ENCODE measurements at regions not wholly inside any gene's neighbourhood (a gene's known extent, or its start where the extent isn't known, plus 50 kb on each side); places are given as distances from the start of the nearest gene placed in this dataset.
"Not testable (repeated sequence)": the region's sequence is repeated elsewhere in the genome, so short reads cannot be mapped to it uniquely, and the experiment has no call there.

- Mint-ChIP-seq H3K27me3 (no peaks in the 10 kb centered on the region), H3K4me3 (no peak overlapping the region), H3K9me3 (peaks cover 4% of the 10 kb centered on the region), H3K4me1 (peaks cover 6% of the 10 kb centered on the region), H3K36me3 (no peaks in the 10 kb centered on the region), H3K27ac (no peak overlapping the region)
- ATAC-seq = no peak
Measured at GRCh38 chrY:12408236-12408635, 292.8 kb upstream of the USP9Y start.

- no peak for ATAC-seq
- no peaks in the 10 kb centered on the region for H3K27me3 Mint-ChIP-seq
- peaks cover 4% of the 10 kb centered on the region for H3K9me3 Mint-ChIP-seq
- H3K36me3 Mint-ChIP-seq = no peaks in the 10 kb centered on the region
- no peak overlapping the region for H3K27ac Mint-ChIP-seq
- peaks cover 6% of the 10 kb centered on the region for H3K4me1 Mint-ChIP-seq
- H3K4me3 Mint-ChIP-seq = no peak overlapping the region
Measured at GRCh38 chrY:12410696-12411095, 290.3 kb upstream of the USP9Y start.

- H3K27me3 Mint-ChIP-seq = peaks cover 9% of the 10 kb centered on the region
- no peaks in the 10 kb centered on the region for H3K36me3 Mint-ChIP-seq
- no peaks in the 10 kb centered on the region for H3K4me1 Mint-ChIP-seq
- H3K9me3 Mint-ChIP-seq = peaks cover 4% of the 10 kb centered on the region
- H3K27ac Mint-ChIP-seq = no peak overlapping the region
- no peak for ATAC-seq
- no peak overlapping the region for H3K4me3 Mint-ChIP-seq
Measured at GRCh38 chrY:12421072-12421787, 279.8 kb upstream of the USP9Y start.

- Mint-ChIP-seq H3K36me3 (no peaks in the 10 kb centered on the region), H3K4me1 (no peaks in the 10 kb centered on the region), H3K9me3 (peaks cover 4% of the 10 kb centered on the region), H3K27ac (no peak overlapping the region), H3K27me3 (peaks cover 9% of the 10 kb centered on the region), H3K4me3 (no peak overlapping the region)
- ATAC-seq = no peak
Measured at GRCh38 chrY:12421788-12422124, 279.3 kb upstream of the USP9Y start.

GRCh38 chrY:12422536-12422935 lies 278.5 kb upstream of the USP9Y start:
- Mint-ChIP-seq H3K27ac (no peak overlapping the region), H3K36me3 (no peaks in the 10 kb centered on the region), H3K4me3 (no peak overlapping the region), H3K27me3 (peaks cover 9% of the 10 kb centered on the region), H3K9me3 (peaks cover 4% of the 10 kb centered on the region), H3K4me1 (no peaks in the 10 kb centered on the region)
- no peak for ATAC-seq

- peaks cover 4% of the 10 kb centered on the region for H3K9me3 Mint-ChIP-seq
- H3K4me1 Mint-ChIP-seq = no peaks in the 10 kb centered on the region
- H3K4me3 Mint-ChIP-seq = no peak overlapping the region
- no peak for ATAC-seq
- H3K27me3 Mint-ChIP-seq = peaks cover 9% of the 10 kb centered on the region
- H3K27ac Mint-ChIP-seq = no peak overlapping the region
- no peaks in the 10 kb centered on the region for H3K36me3 Mint-ChIP-seq
Measured at GRCh38 chrY:12423416-12424252, 277.4 kb upstream of the USP9Y start.

GRCh38 chrY:12425506-12425905 lies 275.5 kb upstream of the USP9Y start:
- no peak overlapping the region for H3K27ac Mint-ChIP-seq
- H3K36me3 Mint-ChIP-seq = no peaks in the 10 kb centered on the region
- ATAC-seq = no peak
- H3K27me3 Mint-ChIP-seq = peaks cover 9% of the 10 kb centered on the region
- H3K4me3 Mint-ChIP-seq = no peak overlapping the region
- H3K4me1 Mint-ChIP-seq = no peaks in the 10 kb centered on the region
- H3K9me3 Mint-ChIP-seq = peaks cover 4% of the 10 kb centered on the region

- H3K27me3 Mint-ChIP-seq = peaks cover under 1% of the 10 kb centered on the region
- no peak for ATAC-seq
- H3K4me1 Mint-ChIP-seq = no peaks in the 10 kb centered on the region
- no peaks in the 10 kb centered on the region for H3K36me3 Mint-ChIP-seq
- no peak overlapping the region for H3K27ac Mint-ChIP-seq
- H3K9me3 Mint-ChIP-seq = no peaks in the 10 kb centered on the region
- no peak overlapping the region for H3K4me3 Mint-ChIP-seq
Measured at GRCh38 chrY:12427361-12427760, 273.7 kb upstream of the USP9Y start.

GRCh38 chrY:12431546-12431945 lies 269.5 kb upstream of the USP9Y start:
- Mint-ChIP-seq H3K4me1 (no peaks in the 10 kb centered on the region), H3K27me3 (no peaks in the 10 kb centered on the region), H3K4me3 (no peak overlapping the region), H3K36me3 (no peaks in the 10 kb centered on the region), H3K9me3 (no peaks in the 10 kb centered on the region), H3K27ac (no peak overlapping the region)
- no peak for ATAC-seq

- not testable (repeated sequence) for H3K27me3 Mint-ChIP-seq, ATAC-seq, H3K4me3 Mint-ChIP-seq, H3K9me3 Mint-ChIP-seq, H3K4me1 Mint-ChIP-seq, H3K36me3 Mint-ChIP-seq, H3K27ac Mint-ChIP-seq
Measured at GRCh38 chrY:12438823-12439222, 262.2 kb upstream of the USP9Y start.

- no peaks in the 10 kb centered on the region for H3K4me1 Mint-ChIP-seq
- ATAC-seq = no peak
- H3K27ac Mint-ChIP-seq = no peak overlapping the region
- H3K36me3 Mint-ChIP-seq = no peaks in the 10 kb centered on the region
- H3K9me3 Mint-ChIP-seq = peaks cover 3% of the 10 kb centered on the region
- no peaks in the 10 kb centered on the region for H3K27me3 Mint-ChIP-seq
- H3K4me3 Mint-ChIP-seq = no peak overlapping the region
Measured at GRCh38 chrY:12444200-12444599, 256.8 kb upstream of the USP9Y start.

GRCh38 chrY:12446486-12447265 lies 254.4 kb upstream of the USP9Y start:
- not testable (repeated sequence) for H3K4me3 Mint-ChIP-seq, H3K4me1 Mint-ChIP-seq, H3K9me3 Mint-ChIP-seq, H3K27me3 Mint-ChIP-seq, H3K36me3 Mint-ChIP-seq, ATAC-seq, H3K27ac Mint-ChIP-seq

- not testable (repeated sequence) for H3K9me3 Mint-ChIP-seq, H3K4me3 Mint-ChIP-seq, H3K27ac Mint-ChIP-seq, H3K4me1 Mint-ChIP-seq, ATAC-seq, H3K27me3 Mint-ChIP-seq, H3K36me3 Mint-ChIP-seq
Measured at GRCh38 chrY:12448561-12448960, 252.5 kb upstream of the USP9Y start.

- H3K27ac Mint-ChIP-seq, H3K4me3 Mint-ChIP-seq, H3K9me3 Mint-ChIP-seq, H3K27me3 Mint-ChIP-seq, ATAC-seq, H3K4me1 Mint-ChIP-seq, H3K36me3 Mint-ChIP-seq: not testable (repeated sequence)
Measured at GRCh38 chrY:12453318-12453717, 247.7 kb upstream of the USP9Y start.

GRCh38 chrY:12459965-12460364 lies 241.1 kb upstream of the USP9Y start:
- Mint-ChIP-seq H3K9me3 (no peaks in the 10 kb centered on the region), H3K27me3 (no peaks in the 10 kb centered on the region), H3K4me1 (no peaks in the 10 kb centered on the region), H3K36me3 (no peaks in the 10 kb centered on the region), H3K4me3 (no peak overlapping the region), H3K27ac (no peak overlapping the region)
- no peak for ATAC-seq
